ENCODE measurements at regions not wholly inside any gene's neighbourhood (a gene's known extent, or its start where the extent isn't known, plus 50 kb on each side); places are given as distances from the start of the nearest gene placed in this dataset.

DNA sequence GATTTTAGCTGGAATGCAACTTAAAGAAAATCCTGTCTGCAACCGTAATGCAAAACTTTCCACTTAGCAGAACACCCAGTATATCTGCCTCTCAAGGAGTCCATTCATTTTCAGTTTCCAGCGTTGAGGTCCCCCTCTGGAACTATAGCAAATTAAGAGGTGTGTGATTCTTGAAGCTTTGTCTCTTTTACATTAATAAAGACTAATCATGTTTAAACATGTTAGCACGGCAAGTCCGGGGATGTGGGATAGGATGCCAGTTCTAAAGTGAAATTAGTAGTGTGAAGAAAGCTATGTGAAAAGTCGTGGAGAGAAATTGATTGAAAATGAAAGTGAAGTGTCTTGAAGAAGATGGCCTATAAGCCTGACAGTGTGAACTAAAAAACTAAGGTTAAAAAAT is 429.1 kb downstream of the NR2F1-AS1 start:
- TF ChIP-seq, protein P1, sequence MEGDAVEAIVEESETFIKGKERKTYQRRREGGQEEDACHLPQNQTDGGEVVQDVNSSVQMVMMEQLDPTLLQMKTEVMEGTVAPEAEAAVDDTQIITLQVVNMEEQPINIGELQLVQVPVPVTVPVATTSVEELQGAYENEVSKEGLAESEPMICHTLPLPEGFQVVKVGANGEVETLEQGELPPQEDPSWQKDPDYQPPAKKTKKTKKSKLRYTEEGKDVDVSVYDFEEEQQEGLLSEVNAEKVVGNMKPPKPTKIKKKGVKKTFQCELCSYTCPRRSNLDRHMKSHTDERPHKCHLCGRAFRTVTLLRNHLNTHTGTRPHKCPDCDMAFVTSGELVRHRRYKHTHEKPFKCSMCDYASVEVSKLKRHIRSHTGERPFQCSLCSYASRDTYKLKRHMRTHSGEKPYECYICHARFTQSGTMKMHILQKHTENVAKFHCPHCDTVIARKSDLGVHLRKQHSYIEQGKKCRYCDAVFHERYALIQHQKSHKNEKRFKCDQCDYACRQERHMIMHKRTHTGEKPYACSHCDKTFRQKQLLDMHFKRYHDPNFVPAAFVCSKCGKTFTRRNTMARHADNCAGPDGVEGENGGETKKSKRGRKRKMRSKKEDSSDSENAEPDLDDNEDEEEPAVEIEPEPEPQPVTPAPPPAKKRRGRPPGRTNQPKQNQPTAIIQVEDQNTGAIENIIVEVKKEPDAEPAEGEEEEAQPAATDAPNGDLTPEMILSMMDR (IDR thresholded peaks at IDR 0.05) = no peak
- no peak for TF ChIP-seq ZFX (IDR thresholded peaks at IDR 0.05; ENCODE audit: borderline replicate concordance)
